IMR-90 (cell line): ENCODE measurements at regions not wholly inside any gene's neighbourhood (a gene's known extent, or its start where the extent isn't known, plus 50 kb on each side); places are given as distances from the start of the nearest gene placed in this dataset.

ENCODE experiments used
- ATAC-seq: fragments of 200-7000 bp; cut with Tn5 transposase; 2 replicates; pipeline ENCODE4 v1.9.1; 2020; ENCODE audit warnings: low read depth, mild to moderate bottlenecking, moderate library complexity
- BruUV-seq: library from RNA; stranded (reverse); fragments of 400-500 nt; replicated peaks from 2 replicates; lab custom pipeline; 2021; lab: Mats Ljungman, UMichigan
- CTCF ChIA-PET: fragments of 300-600 bp; formaldehyde crosslinking; extraction: SDS; loops from one replicate; lab custom pipeline; 2021; ENCODE audit warnings: antibody characterized with exemption; lab: Yijun Ruan, JAX
- POLR2A ChIA-PET: fragments of 300-600 bp; sonication (Branson Sonifier 250); formaldehyde crosslinking; loops from one replicate; lab custom pipeline; 2022; ENCODE audit warnings: antibody characterized with exemption; ENCODE audit not compliant: unreplicated experiment; lab: Charles Lee
- DNase-seq: peaks from one replicate; pipeline ENCODE4 v3.0.0; 2013
- H2AFZ ChIP-seq: replicated peaks from 2 replicates; pipeline ENCODE3; 2013; ENCODE audit warnings: low read length, mild to moderate bottlenecking; ENCODE audit not compliant: poor library complexity
- H2AK5ac ChIP-seq: 2 replicates; pipeline ENCODE4 v1.6.1; 2013; ENCODE audit warnings: low read depth, low read length, inconsistent platforms
- H2AK9ac ChIP-seq: replicated peaks from 2 replicates; pipeline ENCODE3; 2013; ENCODE audit warnings: mild to moderate bottlenecking, low read depth, low read length, moderate library complexity; ENCODE audit not compliant: poor library complexity
- H2BK120ac ChIP-seq: 2 replicates; pipeline ENCODE4 v1.6.1; 2013; ENCODE audit warnings: low read depth, low read length, inconsistent platforms
- H2BK15ac ChIP-seq: 3 replicates; pipeline ENCODE4 v1.6.1; 2013; ENCODE audit warnings: low read depth, low read length, inconsistent platforms
- H2BK20ac ChIP-seq: 2 replicates; pipeline ENCODE4 v1.6.1; 2013; ENCODE audit warnings: low read depth, mild to moderate bottlenecking, inconsistent platforms, low read length, moderate library complexity
- H2BK5ac ChIP-seq: 2 replicates; pipeline ENCODE4 v1.6.1; 2013; ENCODE audit warnings: mild to moderate bottlenecking, low read depth, low read length, inconsistent platforms; ENCODE audit not compliant: poor library complexity, severe bottlenecking
- H3K14ac ChIP-seq: replicated peaks from 2 replicates; pipeline ENCODE4 v1.6.1; 2013; ENCODE audit warnings: low read depth, low read length, inconsistent platforms
- H3K18ac ChIP-seq: 2 replicates; pipeline ENCODE4 v1.6.1; 2013; ENCODE audit warnings: low read depth, low read length, control low read depth
- H3K23ac ChIP-seq: 2 replicates; pipeline ENCODE4 v1.6.1; 2013; ENCODE audit warnings: low read depth, low read length, inconsistent platforms
- H3K27ac ChIP-seq: 2 replicates; pipeline ENCODE4 v1.5.1; 2013; ENCODE audit warnings: mild to moderate bottlenecking, control low read depth, low read length; ENCODE audit not compliant: insufficient read depth
- H3K27me3 ChIP-seq: 2 replicates; pipeline ENCODE4 v1.6.1; 2013; ENCODE audit warnings: low read length; ENCODE audit not compliant: control insufficient read depth, insufficient read depth
- H3K36me3 ChIP-seq: 2 replicates; pipeline ENCODE4 v1.6.1; 2013; ENCODE audit warnings: low read length, mixed read lengths; ENCODE audit not compliant: control insufficient read depth, insufficient read depth
- H3K4ac ChIP-seq: 2 replicates; pipeline ENCODE4 v1.6.1; 2013; ENCODE audit warnings: low read depth, low read length, inconsistent platforms
- H3K4me1 ChIP-seq: 2 replicates; pipeline ENCODE4 v1.6.1; 2013; ENCODE audit warnings: low read length, mixed read lengths; ENCODE audit not compliant: control insufficient read depth, insufficient read depth
- H3K4me2 ChIP-seq: 2 replicates; pipeline ENCODE4 v1.6.1; 2013; ENCODE audit warnings: low read depth, mild to moderate bottlenecking, control low read depth, low read length, moderate library complexity
- H3K4me3 ChIP-seq: 2 replicates; pipeline ENCODE4 v1.5.1; 2013; ENCODE audit warnings: low read depth, mild to moderate bottlenecking, control low read depth, low read length, moderate library complexity; ENCODE audit not compliant: insufficient read depth
- H3K56ac ChIP-seq: 2 replicates; pipeline ENCODE4 v1.6.1; 2013; ENCODE audit warnings: low read length, inconsistent platforms; ENCODE audit not compliant: insufficient read depth; ENCODE audit errors: extremely low read depth
- H3K79me1 ChIP-seq, 2 experiments: 2 replicates each; pipeline ENCODE4 v1.6.1; 2013; ENCODE audit warnings: low read length in 2 of 2, inconsistent platforms in 1 of 2, low read depth in 1 of 2
- H3K9ac ChIP-seq: 2 replicates; pipeline ENCODE4 v1.6.1; 2013; ENCODE audit warnings: low read depth, low read length, control low read depth
- H3K9me1 ChIP-seq: 2 replicates; pipeline ENCODE4 v1.6.1; 2013; ENCODE audit warnings: low read length, inconsistent platforms; ENCODE audit not compliant: insufficient read depth
- H3K9me3 ChIP-seq: 2 replicates; pipeline ENCODE4 v1.6.1; 2013; ENCODE audit warnings: low read length; ENCODE audit not compliant: control insufficient read depth, insufficient read depth
- H4K20me1 ChIP-seq: 2 replicates; pipeline ENCODE4 v1.6.1; 2013; ENCODE audit warnings: low read length, inconsistent platforms; ENCODE audit not compliant: insufficient read depth
- H4K5ac ChIP-seq: 2 replicates; pipeline ENCODE4 v1.6.1; 2013; ENCODE audit warnings: mild to moderate bottlenecking, low read depth, low read length, control low read depth
- H4K8ac ChIP-seq, 2 experiments: 2 replicates each; pipeline ENCODE4 v1.6.1; 2013; ENCODE audit warnings: low read depth in 2 of 2, low read length in 2 of 2, control low read depth in 1 of 2, inconsistent platforms in 1 of 2
- H4K91ac ChIP-seq: 2 replicates; pipeline ENCODE4 v1.6.1; 2013; ENCODE audit warnings: low read depth, low read length, inconsistent platforms; ENCODE audit not compliant: insufficient read depth
- BHLHE40 ChIP-seq: fragments of 150-350 bp; IDR thresholded peaks from 2 replicates; pipeline ENCODE4 v1.6.1; 2016; ENCODE audit warnings: mild to moderate bottlenecking, low read depth, low read length
- CEBPB ChIP-seq: IDR thresholded peaks from 2 replicates; pipeline ENCODE4 v1.6.1; 2012; ENCODE audit warnings: low read depth, low read length, improper control_type of control experiment
- CHD1 ChIP-seq: IDR thresholded peaks from 2 replicates; pipeline ENCODE4 v1.6.1; 2012; ENCODE audit warnings: low read depth, low read length, improper control_type of control experiment
- FOS ChIP-seq: fragments of 150-350 bp; IDR thresholded peaks from 2 replicates; pipeline ENCODE4 v1.6.1; 2016; ENCODE audit warnings: low read depth, low read length
- MAFK ChIP-seq: IDR thresholded peaks from 2 replicates; pipeline ENCODE4 v1.6.1; 2012; ENCODE audit warnings: low read depth, low read length, improper control_type of control experiment
- MAZ ChIP-seq: IDR thresholded peaks from 2 replicates; pipeline ENCODE4 v1.6.1; 2012; ENCODE audit warnings: low read depth, mild to moderate bottlenecking, low read length, improper control_type of control experiment, moderate library complexity, borderline replicate concordance
- MXI1 ChIP-seq: IDR thresholded peaks from 2 replicates; pipeline ENCODE4 v1.6.1; 2012; ENCODE audit warnings: low read depth, mild to moderate bottlenecking, low read length, moderate library complexity, borderline replicate concordance
- NFE2L2 ChIP-seq: fragments of 150-350 bp; IDR thresholded peaks from 2 replicates; pipeline ENCODE4 v1.6.1; 2016; ENCODE audit warnings: low read depth, mild to moderate bottlenecking, low read length
- POLR2A ChIP-seq: IDR thresholded peaks from 2 replicates; pipeline ENCODE4 v1.6.1; 2012; ENCODE audit warnings: mild to moderate bottlenecking, low read depth, low read length
- RAD21 ChIP-seq: IDR thresholded peaks from 2 replicates; pipeline ENCODE4 v1.6.1; 2012; ENCODE audit warnings: low read length, improper control_type of control experiment
- RCOR1 ChIP-seq: IDR thresholded peaks from 2 replicates; pipeline ENCODE4 v1.6.1; 2012; ENCODE audit warnings: mild to moderate bottlenecking, low read length, improper control_type of control experiment; ENCODE audit not compliant: insufficient replicate concordance
- RFX5 ChIP-seq: IDR thresholded peaks from 2 replicates; pipeline ENCODE4 v1.8.0; 2012; ENCODE audit warnings: low read depth, mild to moderate bottlenecking, low read length, moderate library complexity
- SMC3 ChIP-seq: fragments of 150-350 bp; IDR thresholded peaks from 2 replicates; pipeline ENCODE4 v1.6.1; 2016; ENCODE audit warnings: low read depth, mild to moderate bottlenecking, antibody characterized with exemption, low read length, moderate library complexity
- WGBS, 2 experiments: methylation state at CpG; one replicate each; pipeline versions ENCODE4 v1.1.5 to v1.1.7; 2013; ENCODE audit warnings: missing lambda C conversion rate in 2 of 2; ENCODE audit not compliant: insufficient read length in 1 of 2; ENCODE audit errors: extremely low coverage in 2 of 2; 5-methylcytosine and 5-hydroxymethylcytosine counted together
- dilution Hi-C: fragments of 300-500 bp; cut with HindIII; formaldehyde crosslinking; loops from one replicate; pipeline ENCODE4 v1.14.3; 2018; ENCODE audit warnings: low sequenced_read_pairs; ENCODE audit not compliant: unreplicated experiment
- in situ Hi-C: fragments of 300-500 bp; cut with MboI; formaldehyde crosslinking; loops from 3 replicates; pipeline ENCODE4 v1.14.3; 2019; ENCODE audit warnings: low sequenced_read_pairs, inconsistent platforms, mixed read lengths
- intact Hi-C: fragments of 100-400 bp; cut with micrococcal nuclease; formaldehyde crosslinking; loops from 2 replicates; pipeline ENCODE4 v1.10.0; 2022
- TF ChIP-seq, protein P1 (sequence below): fragments of 150-350 bp; IDR thresholded peaks from 2 replicates; pipeline ENCODE4 v1.6.1; 2016; ENCODE audit warnings: low read depth, mild to moderate bottlenecking, low read length, moderate library complexity, borderline replicate concordance
- TF ChIP-seq, protein P2 (sequence below): fragments of 150-350 bp; IDR thresholded peaks from 2 replicates; pipeline ENCODE4 v1.6.1; 2017; ENCODE audit warnings: mild to moderate bottlenecking, antibody characterized with exemption, low read length, low read depth
- TF ChIP-seq, protein P3 (sequence below): conservative IDR thresholded peaks from 2 replicates; pipeline ENCODE4 v1.5.1; 2012; ENCODE audit warnings: mild to moderate bottlenecking, low read depth, low read length, improper control_type of control experiment

DNA sequence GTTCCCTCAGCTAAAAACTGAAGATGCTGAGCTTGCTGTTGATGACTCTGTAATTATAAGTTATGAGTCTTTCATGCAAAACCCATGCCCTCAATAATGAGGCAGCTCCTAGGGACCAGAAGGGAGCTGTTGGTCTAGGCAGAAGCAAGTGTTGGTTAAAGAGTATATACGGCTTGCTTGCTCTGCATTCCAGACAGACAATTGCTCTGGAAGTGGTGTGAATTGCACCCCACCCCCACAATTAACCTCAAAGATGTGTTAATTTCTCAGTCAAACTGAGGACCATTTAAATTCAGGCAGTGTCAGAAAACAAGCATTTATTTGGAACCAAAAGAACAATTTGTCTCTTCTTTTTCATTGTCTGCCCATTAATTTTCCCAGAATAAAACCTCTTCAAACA, 163.5 kb upstream of the EOMES start:
- no peak for ATAC-seq
- dilution Hi-C loops = no loop called here
- no peaks in the 10 kb centered on the region; the same call in 1 of the 2 replicates for H3K27me3 ChIP-seq
- WGBS, 2 experiments = no CpG with 5 or more reads among the region's 1 CpG
- no peaks in the 10 kb centered on the region for H3K4me1 ChIP-seq
- H2AK5ac ChIP-seq = no peak overlapping the region
- H4K20me1 ChIP-seq = no peaks in the 10 kb centered on the region
- intact Hi-C loops = no loop called here
- no peak overlapping the region for H3K4me2 ChIP-seq
- H3K4ac ChIP-seq = no peak overlapping the region
- no peak overlapping the region for H4K8ac ChIP-seq
- H3K18ac ChIP-seq = no peak overlapping the region
- H3K36me3 ChIP-seq = no peaks in the 10 kb centered on the region
- no peaks in the 10 kb centered on the region for H3K79me1 ChIP-seq
- BruUV-seq = no TSS peak
- TF ChIP-seq MXI1 (no peak), FOS (no peak), RAD21 (no peak), CHD1 (no peak), POLR2A (no peak), RFX5 (no peak), NFE2L2 (no peak), MAZ (no peak), BHLHE40 (no peak), MAFK (no peak), SMC3 (no peak), CEBPB (no peak), RCOR1 (no peak)
- TF ChIP-seq, protein P1, sequence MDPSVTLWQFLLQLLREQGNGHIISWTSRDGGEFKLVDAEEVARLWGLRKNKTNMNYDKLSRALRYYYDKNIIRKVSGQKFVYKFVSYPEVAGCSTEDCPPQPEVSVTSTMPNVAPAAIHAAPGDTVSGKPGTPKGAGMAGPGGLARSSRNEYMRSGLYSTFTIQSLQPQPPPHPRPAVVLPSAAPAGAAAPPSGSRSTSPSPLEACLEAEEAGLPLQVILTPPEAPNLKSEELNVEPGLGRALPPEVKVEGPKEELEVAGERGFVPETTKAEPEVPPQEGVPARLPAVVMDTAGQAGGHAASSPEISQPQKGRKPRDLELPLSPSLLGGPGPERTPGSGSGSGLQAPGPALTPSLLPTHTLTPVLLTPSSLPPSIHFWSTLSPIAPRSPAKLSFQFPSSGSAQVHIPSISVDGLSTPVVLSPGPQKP = no peak
- TF ChIP-seq, protein P2, sequence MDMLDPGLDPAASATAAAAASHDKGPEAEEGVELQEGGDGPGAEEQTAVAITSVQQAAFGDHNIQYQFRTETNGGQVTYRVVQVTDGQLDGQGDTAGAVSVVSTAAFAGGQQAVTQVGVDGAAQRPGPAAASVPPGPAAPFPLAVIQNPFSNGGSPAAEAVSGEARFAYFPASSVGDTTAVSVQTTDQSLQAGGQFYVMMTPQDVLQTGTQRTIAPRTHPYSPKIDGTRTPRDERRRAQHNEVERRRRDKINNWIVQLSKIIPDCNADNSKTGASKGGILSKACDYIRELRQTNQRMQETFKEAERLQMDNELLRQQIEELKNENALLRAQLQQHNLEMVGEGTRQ = no peak
- TF ChIP-seq, protein P3, sequence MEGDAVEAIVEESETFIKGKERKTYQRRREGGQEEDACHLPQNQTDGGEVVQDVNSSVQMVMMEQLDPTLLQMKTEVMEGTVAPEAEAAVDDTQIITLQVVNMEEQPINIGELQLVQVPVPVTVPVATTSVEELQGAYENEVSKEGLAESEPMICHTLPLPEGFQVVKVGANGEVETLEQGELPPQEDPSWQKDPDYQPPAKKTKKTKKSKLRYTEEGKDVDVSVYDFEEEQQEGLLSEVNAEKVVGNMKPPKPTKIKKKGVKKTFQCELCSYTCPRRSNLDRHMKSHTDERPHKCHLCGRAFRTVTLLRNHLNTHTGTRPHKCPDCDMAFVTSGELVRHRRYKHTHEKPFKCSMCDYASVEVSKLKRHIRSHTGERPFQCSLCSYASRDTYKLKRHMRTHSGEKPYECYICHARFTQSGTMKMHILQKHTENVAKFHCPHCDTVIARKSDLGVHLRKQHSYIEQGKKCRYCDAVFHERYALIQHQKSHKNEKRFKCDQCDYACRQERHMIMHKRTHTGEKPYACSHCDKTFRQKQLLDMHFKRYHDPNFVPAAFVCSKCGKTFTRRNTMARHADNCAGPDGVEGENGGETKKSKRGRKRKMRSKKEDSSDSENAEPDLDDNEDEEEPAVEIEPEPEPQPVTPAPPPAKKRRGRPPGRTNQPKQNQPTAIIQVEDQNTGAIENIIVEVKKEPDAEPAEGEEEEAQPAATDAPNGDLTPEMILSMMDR = no peak
- H3K14ac ChIP-seq = no peak overlapping the region
- no peak overlapping the region for H3K27ac ChIP-seq
- no peak overlapping the region for H2BK5ac ChIP-seq
- H3K9me1 ChIP-seq = no peaks in the 10 kb centered on the region
- H3K9me3 ChIP-seq = no peaks in the 10 kb centered on the region
- H3K4me3 ChIP-seq = no peak overlapping the region
- H2BK120ac ChIP-seq = no peak overlapping the region
- no peak overlapping the region for H3K9ac ChIP-seq
- no peak overlapping the region for H3K23ac ChIP-seq
- in situ Hi-C loops = no loop called here
- H3K56ac ChIP-seq = no peak overlapping the region
- POLR2A ChIA-PET = no interaction called here
- no peak overlapping the region for H2BK15ac ChIP-seq
- H2AFZ ChIP-seq = no peak overlapping the region
- no peak overlapping the region for H2BK20ac ChIP-seq
- no peak overlapping the region for H4K5ac ChIP-seq
- H4K91ac ChIP-seq = no peak overlapping the region
- CTCF ChIA-PET = no interaction called here
- DNase-seq = no peak
- no peak overlapping the region for H2AK9ac ChIP-seq
